D721Med (cell line): ENCODE measurements at regions not wholly inside any gene's neighbourhood (a gene's known extent, or its start where the extent isn't known, plus 50 kb on each side); places are given as distances from the start of the nearest gene placed in this dataset.

ENCODE experiments used
- DNase-seq: peaks from one replicate; pipeline ENCODE4 v3.0.0; 2011; ENCODE audit warnings: low spot score; ENCODE audit not compliant: insufficient read length
- FAIRE-seq: peaks from 2 replicates; lab custom pipeline; 2011; peaks lifted over from hg19 to GRCh38; lab: Jason Lieb, UNC
- CTCF ChIP-seq: IDR thresholded peaks from 2 replicates; pipeline ENCODE4 v1.5.1; 2012; ENCODE audit warnings: mild to moderate bottlenecking, control low read depth; ENCODE audit not compliant: insufficient read depth; ENCODE audit errors: missing control alignments

DNA sequence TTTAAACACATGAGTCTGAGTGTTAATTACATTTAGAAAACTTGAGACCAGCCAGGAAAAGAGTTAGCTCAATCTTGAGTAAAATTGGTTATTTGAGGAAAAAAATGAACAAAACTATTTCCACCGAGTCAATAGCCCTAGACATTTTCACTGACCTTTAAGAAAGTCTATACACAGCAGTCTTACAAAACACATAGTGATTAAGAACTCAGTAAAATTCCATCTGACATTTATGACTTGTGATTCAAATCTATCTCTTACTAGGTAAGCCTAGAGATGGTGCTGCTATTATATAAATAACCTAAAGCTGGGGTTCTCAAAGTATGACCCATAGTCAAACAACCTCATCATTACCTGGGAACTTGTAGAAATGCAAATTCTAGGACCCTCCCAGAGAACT, 109.1 kb upstream of the COL8A1 start:
- no peak for DNase-seq
- no peak for TF ChIP-seq CTCF
- no peak for FAIRE-seq

DNA sequence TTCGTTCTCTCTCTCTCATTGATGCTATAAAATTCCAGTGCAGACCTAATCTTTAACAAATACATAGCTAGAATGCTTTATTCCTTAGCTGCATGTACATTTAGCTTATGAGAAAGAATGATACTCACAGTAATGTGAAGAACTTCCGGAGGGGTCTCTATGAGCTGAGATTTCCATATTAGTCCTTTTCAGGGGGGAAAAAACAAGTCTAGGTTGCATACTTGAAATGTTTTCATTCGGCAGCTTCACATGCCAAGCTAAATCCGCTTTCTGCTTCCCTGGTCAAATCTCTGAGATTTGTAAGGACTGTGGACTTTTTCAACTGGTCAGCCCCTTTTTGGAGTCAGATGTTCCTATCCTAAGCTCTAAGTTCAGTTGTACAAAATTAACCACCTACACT, 111.5 kb upstream of the COL8A1 start:
- FAIRE-seq = no peak
- no peak for TF ChIP-seq CTCF
- DNase-seq = no peak

GRCh38 chr3:99524559-99524958, 113.8 kb upstream of the COL8A1 start:
- FAIRE-seq (no peak), DNase-seq (no peak)
- TF ChIP-seq CTCF = no peak

DNA sequence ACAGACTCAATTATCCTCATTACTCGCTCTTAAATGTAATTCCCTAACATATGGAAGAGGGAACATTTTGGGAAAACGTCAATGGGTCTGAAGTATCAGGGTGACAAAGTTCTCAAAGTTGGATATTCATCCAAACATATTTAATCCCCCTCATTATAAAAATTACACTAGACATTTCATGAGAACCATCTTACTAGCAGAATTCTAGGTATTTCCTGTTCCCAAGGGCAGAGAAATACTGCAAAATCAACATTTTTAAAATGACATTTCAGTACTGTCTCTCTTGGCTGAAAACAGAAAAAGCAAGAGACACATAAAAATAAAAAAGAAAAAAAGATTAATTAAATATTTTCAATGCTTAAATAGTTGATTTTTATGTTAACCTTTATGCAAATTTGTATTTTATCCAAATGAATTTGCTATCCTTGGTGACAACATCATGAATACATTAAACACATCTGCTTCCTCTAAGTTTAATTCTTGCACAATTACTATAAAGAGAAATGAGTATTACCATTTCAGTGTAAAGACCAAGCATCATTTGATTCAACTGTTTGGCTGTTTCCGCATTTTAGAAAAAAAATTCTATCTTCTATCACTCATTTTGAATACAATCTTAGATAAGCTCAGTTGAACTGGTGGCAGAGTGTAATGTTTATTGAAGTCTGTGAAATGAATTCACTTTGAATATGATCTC, 114.8 kb upstream of the COL8A1 start:
- DNase-seq = no peak
- no peak for TF ChIP-seq CTCF
- no peak for FAIRE-seq

- no peak for FAIRE-seq
- no peak for TF ChIP-seq CTCF
- no peak for DNase-seq
Observed at GRCh38 chr3:99522147-99522546, 116.2 kb upstream of the COL8A1 start.

- no peak for TF ChIP-seq CTCF
- no peak for DNase-seq
- no peak for FAIRE-seq
Observed at GRCh38 chr3:99521551-99521950, 116.8 kb upstream of the COL8A1 start.

DNA sequence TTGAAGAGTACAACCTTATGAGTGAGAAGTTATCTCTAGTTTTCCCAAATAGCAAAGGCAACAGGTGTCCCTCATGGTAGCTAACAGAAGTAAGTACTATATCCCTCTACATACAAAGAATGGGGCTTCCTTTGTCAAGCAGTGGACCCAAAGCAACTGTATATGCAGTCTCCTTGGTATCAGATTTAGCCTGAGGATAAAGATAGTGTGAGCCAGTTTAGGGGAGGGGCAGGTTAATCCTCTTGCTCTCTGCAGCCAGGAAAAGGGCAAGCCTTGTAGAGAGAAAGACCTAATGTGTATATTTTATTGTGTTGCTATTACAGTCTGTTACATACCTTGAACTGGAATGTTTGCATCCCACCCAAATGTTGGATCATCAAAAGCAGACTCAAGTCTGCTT, 117.9 kb upstream of the COL8A1 start:
- no peak for DNase-seq
- FAIRE-seq = no peak
- no peak for TF ChIP-seq CTCF
